GM18873 (cell line): ENCODE measurements at regions not wholly inside any gene's neighbourhood (a gene's known extent, or its start where the extent isn't known, plus 50 kb on each side); places are given as distances from the start of the nearest gene placed in this dataset.
"Not testable (repeated sequence)": the region's sequence is repeated elsewhere in the genome, so short reads cannot be mapped to it uniquely, and the experiment has no call there.

Source experiments
- ATAC-seq: cut with Tn5 transposase; IDR thresholded peaks from one replicate; pipeline ENCODE4 v1.9.1; 2021; ENCODE audit warnings: mild to moderate bottlenecking, moderate library complexity, moderate number of reproducible peaks; ENCODE audit not compliant: unreplicated experiment, low FRiP score

DNA sequence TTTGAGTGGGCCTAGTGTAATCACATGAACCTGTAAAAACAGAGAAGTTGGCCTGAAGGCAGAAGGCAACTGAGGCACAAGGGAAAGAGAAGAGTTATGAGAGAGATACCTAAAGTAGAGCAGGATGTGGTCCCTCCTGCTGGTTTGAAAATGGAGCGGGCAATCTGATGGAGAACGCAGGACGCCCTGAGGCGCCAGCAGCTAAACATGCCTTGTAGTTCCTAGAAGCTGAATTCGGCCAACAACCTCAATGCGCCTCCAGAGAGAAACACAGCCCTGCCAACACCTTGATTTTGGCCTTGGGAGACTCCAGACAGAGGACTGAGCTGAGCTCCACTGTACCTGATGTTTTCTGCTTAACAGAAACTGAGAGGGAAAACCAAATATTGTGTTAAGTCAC is 469.9 kb downstream of the SOCS6 start:
- ATAC-seq: no peak

DNA sequence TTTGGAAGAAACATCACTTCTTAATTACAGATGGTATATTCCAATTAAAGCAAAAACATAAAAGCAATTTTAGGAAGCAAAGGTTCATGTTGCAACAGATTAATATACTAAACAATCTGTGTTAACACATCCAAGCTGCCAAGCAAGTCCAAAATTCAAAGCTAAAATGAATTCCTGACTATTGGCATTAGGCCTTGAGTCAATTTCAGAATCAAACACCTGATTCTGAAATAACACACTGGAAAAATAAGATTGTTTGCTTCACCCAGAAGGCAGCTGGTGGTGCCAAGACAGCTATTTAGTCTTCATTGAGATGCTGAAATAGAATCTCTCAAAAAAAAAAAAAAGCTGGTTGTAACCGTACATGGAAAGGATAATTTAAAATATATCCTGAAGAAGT is 465.6 kb downstream of the SOCS6 start:
- ATAC-seq: no peak

DNA sequence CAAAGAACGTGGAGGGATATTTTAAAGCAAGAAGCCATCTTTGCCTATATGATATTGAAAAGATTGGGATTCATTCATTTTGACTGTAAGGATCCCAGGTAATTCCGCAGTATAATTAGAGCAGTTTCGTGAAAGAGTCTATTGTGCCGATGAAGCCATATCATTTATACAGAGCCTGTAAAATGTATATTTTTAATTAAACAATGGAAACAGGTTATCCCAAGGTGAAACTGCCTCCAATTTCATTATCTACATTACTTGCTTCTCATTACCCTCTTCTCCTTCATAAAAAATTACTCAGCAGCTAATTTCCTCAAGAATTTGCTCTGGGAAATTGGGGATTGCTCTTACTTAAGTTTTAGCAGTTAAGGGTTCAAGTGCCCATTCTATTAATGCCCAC is 444.1 kb downstream of the SOCS6 start:
- ATAC-seq: no peak

DNA sequence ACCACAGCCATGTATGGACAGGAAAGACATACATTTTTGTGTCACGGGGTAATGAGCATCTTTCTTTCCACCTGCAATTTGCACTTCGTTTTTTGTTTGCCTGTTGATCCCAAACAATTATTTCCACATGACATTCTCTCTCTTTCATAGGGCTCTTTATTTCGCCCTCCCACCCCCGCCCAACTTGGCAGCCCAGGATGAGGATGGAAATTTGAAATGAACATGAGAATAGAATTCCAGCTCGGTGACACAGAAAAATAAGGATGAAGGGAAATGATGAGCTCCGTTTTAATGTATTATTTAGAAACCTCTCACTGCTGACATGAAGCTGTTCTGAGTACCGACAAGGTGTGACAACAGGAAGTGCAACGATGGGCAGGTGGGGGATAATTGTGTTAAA is 443.3 kb downstream of the SOCS6 start:
- no peak for ATAC-seq

DNA sequence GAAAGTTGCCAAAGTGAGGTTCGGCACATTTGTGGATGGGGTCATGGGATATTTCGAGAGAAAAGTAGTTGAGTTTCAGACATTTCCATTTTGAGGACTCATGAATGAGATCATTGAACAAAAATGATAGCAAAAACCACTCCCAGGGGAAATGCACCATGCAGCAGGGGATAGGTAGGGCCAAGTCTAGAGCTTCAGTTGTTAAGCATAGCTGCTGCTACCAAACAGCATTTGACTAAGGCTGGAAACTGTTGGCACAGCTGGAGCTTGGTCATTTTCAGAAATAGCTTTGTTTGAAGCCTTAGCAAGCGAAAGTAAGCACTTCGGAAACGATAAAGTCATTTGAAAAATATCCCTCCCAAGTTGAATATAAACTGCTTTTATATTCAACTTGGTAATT is 431.8 kb downstream of the SOCS6 start:
- ATAC-seq: no peak

DNA sequence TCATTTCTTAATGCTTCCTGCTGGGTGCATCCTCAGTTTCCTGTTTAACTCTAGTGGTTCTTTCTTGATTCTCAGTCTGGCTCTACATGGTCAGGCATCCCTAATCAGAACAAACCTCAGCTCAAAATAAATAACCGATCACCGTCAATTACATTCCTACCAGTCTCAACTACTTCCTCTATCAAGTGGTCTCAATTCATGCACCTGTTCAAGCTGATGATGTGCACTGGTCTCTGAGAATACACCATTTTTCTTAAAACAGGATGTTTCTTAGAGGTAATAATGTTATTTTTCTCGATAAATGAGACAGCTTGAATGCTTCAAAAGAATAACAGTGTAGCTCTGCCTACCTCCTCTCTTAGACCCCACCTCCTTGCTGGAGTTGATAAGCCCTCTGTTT is 420.9 kb downstream of the SOCS6 start:
- no peak for ATAC-seq

DNA sequence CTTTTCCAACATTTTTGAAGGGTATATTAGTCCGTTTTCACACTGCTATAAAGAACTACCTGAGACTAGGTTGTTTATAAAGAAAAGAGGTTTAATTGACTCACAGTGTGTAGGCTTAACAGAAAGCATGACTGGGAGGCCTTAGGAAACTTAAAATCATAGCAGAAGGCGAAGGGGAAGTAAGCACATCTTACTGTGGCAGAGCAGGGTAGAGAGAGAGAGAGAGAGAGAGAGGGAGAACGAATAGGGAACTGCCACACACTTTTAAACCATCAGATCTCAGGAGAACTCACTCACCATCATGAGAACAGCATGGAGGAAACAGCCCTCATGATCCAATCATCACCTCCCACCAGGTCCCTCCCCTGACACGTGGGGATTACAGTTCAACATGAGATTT is 420.3 kb downstream of the SOCS6 start:
- no peak for ATAC-seq

DNA sequence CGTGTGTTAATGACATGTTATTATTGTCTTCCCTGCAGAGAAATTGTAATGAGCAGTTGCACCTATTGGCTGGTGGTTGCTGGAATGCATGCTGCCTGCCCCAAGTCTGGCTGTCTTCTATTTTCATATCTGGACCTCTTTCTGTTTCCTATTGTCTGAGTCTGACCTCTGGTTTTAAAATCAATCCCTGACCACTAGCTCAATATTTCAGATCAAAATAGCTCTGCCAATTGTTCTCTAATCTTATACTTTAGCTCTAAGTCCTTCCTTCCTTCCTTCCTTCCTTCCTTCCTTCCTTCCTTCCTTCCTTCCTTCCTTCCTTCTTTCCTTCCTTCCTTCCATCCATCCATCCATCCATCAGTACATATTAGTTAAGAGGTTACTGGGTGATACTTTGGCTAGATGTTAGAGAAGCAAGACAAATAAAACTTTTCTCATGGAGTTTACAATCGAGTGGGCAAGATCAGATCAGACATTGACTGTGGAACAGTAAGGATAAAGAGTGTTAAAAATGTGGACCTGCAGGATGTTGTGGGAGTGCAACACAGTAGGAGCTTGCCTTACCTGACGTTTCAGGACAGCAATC is 417.1 kb downstream of the SOCS6 start:
- ATAC-seq: no peak

DNA sequence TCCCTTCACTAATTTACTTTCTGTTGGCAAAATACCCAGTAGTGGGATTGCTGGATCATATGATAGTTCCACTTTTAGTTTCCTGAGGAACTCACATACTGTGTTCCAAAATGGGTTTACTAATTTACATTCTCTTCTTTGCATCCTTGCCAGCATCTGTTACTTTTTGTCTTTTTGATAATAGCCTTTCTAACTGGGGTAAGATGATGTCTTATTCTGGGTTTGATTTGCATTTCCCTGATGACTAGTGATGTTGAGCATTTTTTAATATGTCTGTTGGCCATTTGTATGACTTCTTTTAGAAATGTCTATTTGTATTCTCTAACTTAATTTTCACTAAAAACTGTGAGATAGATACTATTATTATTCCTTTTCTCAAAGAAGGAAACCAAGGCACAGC is 411.7 kb downstream of the SOCS6 start:
- ATAC-seq: no peak

DNA sequence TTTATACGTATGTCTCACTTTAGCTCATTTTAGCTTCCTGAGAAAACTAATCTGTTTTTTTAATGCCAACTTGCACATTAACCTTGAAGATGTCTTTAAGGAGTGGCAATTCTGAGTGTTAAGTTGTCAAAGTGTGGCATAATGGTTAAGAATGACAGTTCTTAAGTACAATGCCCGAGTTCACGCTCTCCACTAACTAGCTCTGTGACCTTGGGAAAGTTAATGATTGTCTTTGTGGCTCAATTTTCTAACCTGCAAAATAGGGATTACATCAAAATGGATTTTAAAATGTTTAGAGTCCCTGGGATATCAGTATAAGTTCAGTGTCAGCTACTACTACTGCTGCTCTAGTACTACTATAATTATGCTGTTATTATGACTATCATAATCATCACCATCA is 409.7 kb downstream of the SOCS6 start:
- no peak for ATAC-seq

DNA sequence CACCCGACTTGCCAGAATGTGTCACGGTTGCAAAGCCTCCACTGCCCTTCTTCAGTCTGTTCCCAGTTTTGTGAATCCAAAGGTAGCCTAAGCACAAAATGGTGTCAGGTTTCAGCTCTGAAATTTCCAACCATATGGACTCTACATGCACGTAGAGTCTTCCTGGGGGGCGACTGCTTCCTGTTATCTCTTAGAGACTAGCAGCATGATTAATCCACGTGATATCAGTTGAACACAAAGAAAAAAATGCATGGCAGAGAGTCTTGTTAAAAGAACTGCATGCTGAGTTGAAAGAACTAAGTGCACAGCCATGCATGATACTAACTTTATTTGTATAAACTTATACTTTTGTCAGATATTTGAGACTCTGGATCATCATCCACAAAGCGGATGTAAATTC is 404.4 kb downstream of the SOCS6 start:
- no peak for ATAC-seq

DNA sequence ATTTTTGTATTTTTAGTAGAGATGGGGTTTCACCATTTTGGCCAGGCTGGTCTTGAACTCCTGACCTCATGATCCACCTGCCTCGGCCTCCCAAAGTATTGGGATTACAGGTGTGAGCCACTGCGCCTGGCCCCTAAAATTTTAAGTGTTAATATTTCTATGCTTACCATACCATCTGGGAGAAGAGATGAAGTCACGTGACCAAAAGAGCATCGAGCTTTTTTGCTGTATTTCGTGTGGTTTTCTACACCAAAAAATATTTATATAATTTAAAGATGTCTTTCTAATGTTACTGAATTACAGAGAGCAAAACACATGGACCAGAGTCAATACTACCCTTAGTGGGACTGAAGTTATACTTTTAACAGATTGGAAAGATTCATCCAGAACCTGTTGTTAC is 400.9 kb downstream of the SOCS6 start:
- not testable (repeated sequence) for ATAC-seq

DNA sequence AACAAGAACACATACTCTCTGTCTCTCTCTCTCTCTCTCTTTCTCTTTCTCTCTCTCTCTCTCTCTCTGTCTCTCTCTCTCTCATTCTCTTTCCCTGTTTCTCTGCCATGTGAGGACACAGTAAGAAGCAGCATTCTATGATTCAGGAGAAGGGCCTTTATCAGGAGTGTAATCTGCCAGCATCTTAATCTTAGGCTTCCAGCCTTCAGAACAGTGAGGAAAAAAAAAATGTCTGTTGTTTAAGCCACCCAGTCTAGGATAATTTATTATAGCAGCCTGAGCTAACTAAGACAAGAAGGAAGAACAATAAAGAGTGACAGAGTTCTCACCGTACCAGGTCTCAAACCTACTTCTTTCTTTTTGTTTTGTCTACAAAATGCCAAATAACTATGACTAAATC is 399.4 kb downstream of the SOCS6 start:
- no peak for ATAC-seq

DNA sequence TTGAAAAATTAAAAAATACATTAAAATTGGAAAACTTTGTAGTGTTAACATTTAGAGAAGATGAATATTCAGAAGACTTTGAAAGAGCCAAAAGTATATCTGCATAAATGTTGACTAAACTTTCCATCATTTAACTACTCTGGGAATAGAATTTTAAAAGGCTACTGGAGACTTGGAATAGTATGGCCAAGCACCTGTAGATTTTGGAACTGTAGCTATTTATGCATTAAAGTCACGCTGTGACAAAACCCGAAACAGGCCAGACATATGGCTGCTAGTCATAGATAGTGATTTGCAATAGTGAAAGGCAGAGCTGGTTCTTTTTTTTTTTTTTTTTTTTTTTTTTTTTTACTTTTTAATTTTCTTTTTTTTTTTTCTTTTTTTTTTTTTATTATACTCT is 396.0 kb downstream of the SOCS6 start:
- ATAC-seq: no peak

DNA sequence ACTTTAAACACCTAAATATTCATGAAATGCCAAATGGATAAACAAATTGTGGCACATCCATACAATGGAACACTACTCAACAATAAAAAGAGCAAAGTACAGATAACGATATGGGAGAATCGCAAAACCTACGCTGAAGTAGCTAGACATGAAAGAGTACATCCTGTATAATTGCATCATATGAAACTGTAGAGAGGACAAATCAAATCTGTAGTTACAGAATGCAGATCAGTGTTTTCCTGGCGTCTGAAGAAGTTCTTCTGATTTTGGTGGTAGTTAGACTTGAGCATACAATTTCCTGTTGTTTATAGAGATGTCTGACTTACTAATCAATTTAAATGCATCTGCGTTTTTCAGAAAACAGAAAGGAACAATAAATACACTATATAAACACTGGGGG is 394.4 kb downstream of the SOCS6 start:
- no peak for ATAC-seq

DNA sequence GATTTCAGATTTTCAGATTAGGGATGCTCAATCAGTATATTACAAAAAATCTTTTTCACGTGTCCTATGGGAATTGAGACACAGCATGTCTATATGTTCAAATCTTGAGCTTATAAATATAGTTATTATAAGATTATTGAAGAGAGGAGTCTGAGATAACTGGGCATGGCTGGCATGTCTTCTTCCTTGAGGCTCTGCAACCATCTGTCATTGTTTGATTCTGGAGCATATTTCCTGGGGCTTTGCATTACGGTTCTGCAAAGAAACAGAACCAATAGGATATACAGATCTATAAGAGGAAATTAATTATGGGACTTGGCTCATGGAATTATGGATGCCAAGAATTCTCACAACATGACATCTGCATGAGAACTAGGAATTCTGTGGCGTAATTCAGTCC is 386.1 kb downstream of the SOCS6 start:
- ATAC-seq: no peak

DNA sequence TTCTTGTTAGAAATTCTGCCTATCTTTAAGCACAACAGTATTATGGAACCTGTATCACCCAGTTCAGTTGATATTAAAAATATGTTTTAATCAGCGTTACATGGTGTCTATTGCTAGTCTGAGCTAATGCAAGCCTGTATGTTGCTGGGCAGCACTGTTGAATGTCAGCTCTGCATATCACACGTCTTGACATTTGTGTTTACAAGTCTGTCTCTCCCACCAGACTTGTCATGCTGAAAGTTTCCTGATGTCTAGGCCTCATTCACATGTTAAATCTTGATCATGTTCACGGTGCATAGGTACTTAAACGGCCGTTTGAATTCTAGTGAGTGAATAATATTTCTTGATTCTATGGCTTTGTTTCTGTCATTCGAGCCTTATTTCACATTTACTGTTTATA is 385.0 kb downstream of the SOCS6 start:
- no peak for ATAC-seq

DNA sequence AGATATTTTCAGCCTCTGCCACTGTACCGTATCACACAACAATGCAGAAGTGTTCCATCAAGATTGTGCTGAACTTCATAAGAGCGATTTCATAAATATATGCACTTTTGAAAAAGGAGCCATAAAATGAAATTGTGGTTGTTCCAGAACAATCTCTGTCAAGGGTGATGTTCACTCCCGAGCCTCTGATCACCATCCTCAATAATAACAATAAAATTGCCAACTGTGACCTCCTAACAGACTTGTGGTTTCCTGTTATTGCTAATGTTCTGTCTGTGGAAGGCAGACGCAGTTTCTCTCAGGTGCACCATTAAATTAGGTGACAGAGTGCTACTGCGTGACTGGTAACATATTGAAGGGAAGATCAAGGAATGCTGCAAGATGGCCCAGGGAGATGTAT is 383.7 kb downstream of the SOCS6 start:
- no peak for ATAC-seq

DNA sequence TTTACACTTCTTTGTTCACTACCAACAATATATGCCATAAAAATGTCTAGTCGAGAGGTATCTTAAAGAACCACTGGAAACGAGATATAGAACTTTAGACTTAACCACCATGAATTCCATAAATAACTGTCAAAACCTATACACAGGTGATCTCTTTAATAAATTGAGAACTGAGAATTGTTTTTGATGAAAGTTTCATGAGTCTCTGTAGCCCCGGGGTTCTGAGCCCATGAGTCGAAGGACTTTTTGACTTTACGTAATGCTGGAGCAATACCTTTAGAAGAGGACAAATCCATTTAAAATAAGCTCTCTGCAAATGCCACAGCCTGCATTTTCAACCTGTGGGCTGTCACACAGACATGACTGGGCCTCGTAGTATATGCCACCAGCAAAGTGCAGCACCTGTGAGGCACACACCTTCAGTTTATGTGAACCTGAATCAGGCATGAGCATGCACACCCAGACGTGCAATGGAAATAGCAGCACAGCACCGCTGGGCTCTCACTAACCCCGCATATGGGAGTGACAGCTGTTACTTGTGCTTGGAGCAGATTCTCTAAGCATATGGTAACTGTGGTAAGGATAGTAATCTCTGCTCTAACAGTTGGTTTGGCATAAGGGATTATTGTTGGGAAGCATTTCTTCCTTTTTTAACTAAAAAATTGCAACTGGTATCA is 383.2 kb downstream of the SOCS6 start:
- no peak for ATAC-seq

DNA sequence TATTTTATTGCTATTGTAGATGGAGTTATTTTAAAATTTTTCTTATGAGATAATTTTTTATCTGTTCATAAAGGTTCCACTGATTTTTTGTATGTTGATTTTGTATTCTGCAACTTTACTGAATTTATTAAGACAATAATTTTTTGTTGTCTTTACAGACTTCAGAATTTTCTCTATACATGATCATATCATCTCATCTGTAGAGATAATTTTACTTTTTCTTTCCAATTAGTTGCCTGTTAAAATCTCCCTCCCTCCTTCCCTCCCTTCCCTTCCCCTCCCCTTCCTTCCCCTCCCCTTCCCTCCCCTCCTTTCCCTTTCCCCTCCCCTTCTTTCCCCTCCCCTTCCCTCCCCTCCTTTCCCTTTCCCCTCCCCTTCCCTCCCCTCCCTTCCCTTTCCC is 378.1 kb downstream of the SOCS6 start:
- no peak for ATAC-seq

DNA sequence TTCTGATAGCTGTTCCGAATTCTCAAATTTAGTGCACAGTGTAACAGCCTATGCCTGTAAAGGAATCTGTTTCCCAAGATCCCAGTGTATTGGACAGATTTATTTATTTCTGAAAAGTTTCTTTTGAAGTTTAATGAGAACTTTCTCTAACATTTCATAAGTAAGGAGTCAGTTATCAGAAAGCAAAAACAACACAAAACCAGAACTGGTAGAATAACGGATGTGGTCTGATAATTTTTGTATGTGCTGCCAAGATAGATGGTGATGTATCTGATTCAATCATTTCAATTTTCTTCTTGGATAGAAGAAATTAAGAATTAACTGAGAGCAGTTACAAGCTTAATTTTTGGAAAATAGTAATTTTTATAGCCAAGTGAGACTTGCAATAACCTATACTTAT is 374.3 kb downstream of the SOCS6 start:
- ATAC-seq: no peak

DNA sequence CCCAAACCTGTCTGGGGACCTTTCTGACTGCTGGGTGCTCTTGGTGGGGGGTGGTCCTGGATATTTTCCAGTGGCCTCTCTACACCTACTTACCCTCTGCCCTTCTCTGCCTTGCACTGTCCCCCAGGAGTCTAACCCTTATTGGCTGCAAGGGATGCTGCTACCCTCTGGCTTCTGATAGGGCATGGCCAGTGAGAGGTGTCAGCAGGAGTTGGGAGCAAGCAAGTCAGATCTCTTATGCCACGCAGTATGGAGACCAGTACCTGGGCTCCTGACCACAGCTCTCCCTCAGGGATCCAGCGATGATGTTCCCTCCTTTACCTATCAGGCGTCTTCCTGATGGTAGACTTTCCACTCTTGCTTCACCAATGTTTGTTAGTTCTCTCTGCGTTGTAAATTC is 373.7 kb downstream of the SOCS6 start:
- ATAC-seq: no peak
